Coronary artery (tissue), 2 donors: ENCODE measurements at regions not wholly inside any gene's neighbourhood (a gene's known extent, or its start where the extent isn't known, plus 50 kb on each side); places are given as distances from the start of the nearest gene placed in this dataset.

Experiments
- DNase-seq: peaks from one replicate; pipeline ENCODE4 v3.0.0-alpha.2; 2017; ENCODE audit warnings: low spot score
- H3K27ac ChIP-seq, 2 donors: fragments of 200-600 bp; sonication (generic); one replicate each; pipeline ENCODE4 v1.5.1; 2016 to 2019
- H3K4me3 ChIP-seq: fragments of 200-600 bp; sonication (generic); 2 replicates; pipeline ENCODE4 v1.5.1; 2016; ENCODE audit warnings: mild to moderate bottlenecking, moderate library complexity
- TF ChIP-seq, protein P1 (sequence below): fragments of 200-600 bp; sonication (generic); IDR thresholded peaks from one replicate; pipeline ENCODE4 v1.5.1; 2019; ENCODE audit warnings: antibody characterized with exemption

- DNase-seq = no peak
- TF ChIP-seq, protein P1, sequence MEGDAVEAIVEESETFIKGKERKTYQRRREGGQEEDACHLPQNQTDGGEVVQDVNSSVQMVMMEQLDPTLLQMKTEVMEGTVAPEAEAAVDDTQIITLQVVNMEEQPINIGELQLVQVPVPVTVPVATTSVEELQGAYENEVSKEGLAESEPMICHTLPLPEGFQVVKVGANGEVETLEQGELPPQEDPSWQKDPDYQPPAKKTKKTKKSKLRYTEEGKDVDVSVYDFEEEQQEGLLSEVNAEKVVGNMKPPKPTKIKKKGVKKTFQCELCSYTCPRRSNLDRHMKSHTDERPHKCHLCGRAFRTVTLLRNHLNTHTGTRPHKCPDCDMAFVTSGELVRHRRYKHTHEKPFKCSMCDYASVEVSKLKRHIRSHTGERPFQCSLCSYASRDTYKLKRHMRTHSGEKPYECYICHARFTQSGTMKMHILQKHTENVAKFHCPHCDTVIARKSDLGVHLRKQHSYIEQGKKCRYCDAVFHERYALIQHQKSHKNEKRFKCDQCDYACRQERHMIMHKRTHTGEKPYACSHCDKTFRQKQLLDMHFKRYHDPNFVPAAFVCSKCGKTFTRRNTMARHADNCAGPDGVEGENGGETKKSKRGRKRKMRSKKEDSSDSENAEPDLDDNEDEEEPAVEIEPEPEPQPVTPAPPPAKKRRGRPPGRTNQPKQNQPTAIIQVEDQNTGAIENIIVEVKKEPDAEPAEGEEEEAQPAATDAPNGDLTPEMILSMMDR = no peak
- Histone ChIP-seq H3K4me3 (no peak overlapping the region), H3K27ac (no peak overlapping the region)
These were observed 260.7 kb upstream of the CSF3R start for GRCh38 chr1:36743286-36744005.

GRCh38 chr1:36741066-36741465 is 258.4 kb upstream of the CSF3R start:
- TF ChIP-seq, protein P1 = no peak
- no peak overlapping the region for H3K27ac ChIP-seq
- no peak for DNase-seq
- H3K4me3 ChIP-seq = no peak overlapping the region

GRCh38 chr1:36740446-36740845 is 257.7 kb upstream of the CSF3R start:
- TF ChIP-seq, protein P1 = no peak
- DNase-seq = no peak
- no peak overlapping the region for H3K27ac ChIP-seq
- no peak overlapping the region for H3K4me3 ChIP-seq

GRCh38 chr1:36739703-36740289 is 257.1 kb upstream of the CSF3R start:
- DNase-seq = peak; percentile 29
- H3K27ac ChIP-seq = no peak overlapping the region
- TF ChIP-seq, protein P1 = no peak
- H3K4me3 ChIP-seq = no peak overlapping the region

DNA sequence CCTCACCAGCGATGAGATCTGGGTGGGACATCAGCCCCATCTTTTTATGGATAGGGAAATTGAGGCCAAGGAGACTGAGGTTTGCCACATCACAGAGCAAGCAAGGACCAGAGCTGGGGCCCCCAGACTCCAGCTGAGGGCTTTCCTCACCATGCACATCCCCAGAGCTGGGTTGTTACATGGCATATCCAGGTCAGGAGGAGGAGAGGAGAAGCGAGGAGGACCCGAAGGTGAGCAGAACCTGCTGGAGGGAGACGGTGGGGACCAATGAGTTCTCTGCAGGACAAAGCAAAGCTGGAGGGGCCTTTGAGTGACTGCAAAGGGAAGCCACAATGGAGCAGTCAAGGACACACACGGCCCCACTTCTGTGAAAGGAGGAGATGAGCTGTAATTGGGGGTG is 255.5 kb upstream of the CSF3R start:
- DNase-seq = peak; percentile 53
- Histone ChIP-seq H3K4me3 (no peak overlapping the region), H3K27ac (no peak overlapping the region)
- TF ChIP-seq, protein P1 = no peak

- no peak for DNase-seq
- TF ChIP-seq, protein P1 = no peak
- Histone ChIP-seq H3K27ac (no peak overlapping the region), H3K4me3 (no peak overlapping the region)
These were observed 255.1 kb upstream of the CSF3R start for GRCh38 chr1:36737767-36738166.

- H3K4me3 ChIP-seq = no peak overlapping the region
- TF ChIP-seq, protein P1 = no peak
- H3K27ac ChIP-seq = no peak overlapping the region
- DNase-seq = no peak
These were observed 254.4 kb upstream of the CSF3R start for GRCh38 chr1:36737038-36737555.
